Type B pancreatic cell (in vitro differentiated cells): ENCODE measurements at regions not wholly inside any gene's neighbourhood (a gene's known extent, or its start where the extent isn't known, plus 50 kb on each side); places are given as distances from the start of the nearest gene placed in this dataset.

Experiments
- DNase-seq: peaks from one replicate; pipeline ENCODE4 v3.0.0; 2021; ENCODE audit warnings: mixed read lengths; ENCODE audit not compliant: unreplicated experiment; ENCODE audit errors: extremely low spot score
- H3K27ac Mint-ChIP-seq: 2 replicates; pipeline ENCODE4 v1.8.0; 2021; ENCODE audit warnings: mild to moderate bottlenecking, mixed read lengths
- H3K27me3 Mint-ChIP-seq: 2 replicates; pipeline ENCODE4 v1.8.0; 2021; ENCODE audit warnings: mixed read lengths
- H3K36me3 Mint-ChIP-seq: 2 replicates; pipeline ENCODE4 v1.8.0; 2021; ENCODE audit warnings: mixed read lengths
- H3K4me1 Mint-ChIP-seq: one replicate; pipeline ENCODE4 v1.8.0; 2021; ENCODE audit warnings: mixed read lengths; ENCODE audit not compliant: unreplicated experiment
- H3K4me3 Mint-ChIP-seq: 2 replicates; pipeline ENCODE4 v1.8.0; 2021; ENCODE audit warnings: mild to moderate bottlenecking, mixed read lengths
- H3K9me3 Mint-ChIP-seq: 2 replicates; pipeline ENCODE4 v1.8.0; 2021; ENCODE audit warnings: mixed read lengths
- CTCF ChIP-seq: fragments of 200-600 bp; sonication (generic); conservative IDR thresholded peaks from 2 replicates; pipeline ENCODE4 v1.5.0; 2021; ENCODE audit warnings: antibody characterized with exemption, mild to moderate bottlenecking

- no peak overlapping the region for H3K4me3 Mint-ChIP-seq
- no peak for TF ChIP-seq CTCF
Observed at GRCh38 chr3:127092776-127093175, 100.2 kb upstream of the PRR23E start.

GRCh38 chr3:127093312-127093711, 99.6 kb upstream of the PRR23E start:
- DNase-seq: no peak
- Mint-ChIP-seq H3K9me3 (no peaks in the 10 kb centered on the region), H3K27me3 (peaks cover 8% of the 10 kb centered on the region), H3K27ac (no peak overlapping the region), H3K36me3 (no peaks in the 10 kb centered on the region), H3K4me1 (peaks cover 7% of the 10 kb centered on the region), H3K4me3 (no peak overlapping the region)
- no peak for TF ChIP-seq CTCF

More at GRCh38 chr3:127092776-127093175, 100.2 kb upstream of the PRR23E start:
- Mint-ChIP-seq H3K27ac (no peak overlapping the region), H3K36me3 (no peaks in the 10 kb centered on the region), H3K9me3 (no peaks in the 10 kb centered on the region), H3K4me1 (peaks cover 7% of the 10 kb centered on the region), H3K27me3 (peaks cover 8% of the 10 kb centered on the region)
- no peak for DNase-seq

GRCh38 chr3:127095774-127096173, 97.2 kb upstream of the PRR23E start:
- DNase-seq: no peak
- H3K27ac Mint-ChIP-seq: no peak overlapping the region
- no peaks in the 10 kb centered on the region for H3K36me3 Mint-ChIP-seq
- no peaks in the 10 kb centered on the region for H3K4me1 Mint-ChIP-seq
- H3K4me3 Mint-ChIP-seq: no peak overlapping the region
- no peak for TF ChIP-seq CTCF
- no peaks in the 10 kb centered on the region for H3K9me3 Mint-ChIP-seq
- peaks cover 7% of the 10 kb centered on the region for H3K27me3 Mint-ChIP-seq

- Mint-ChIP-seq H3K4me3 (no peak overlapping the region), H3K4me1 (no peaks in the 10 kb centered on the region), H3K27ac (no peak overlapping the region), H3K27me3 (peaks cover 7% of the 10 kb centered on the region), H3K36me3 (no peaks in the 10 kb centered on the region), H3K9me3 (no peaks in the 10 kb centered on the region)
- no peak for DNase-seq
- no peak for TF ChIP-seq CTCF
Observed at GRCh38 chr3:127096256-127097071, 96.5 kb upstream of the PRR23E start.

GRCh38 chr3:127097072-127097405, 95.9 kb upstream of the PRR23E start:
- Mint-ChIP-seq H3K36me3 (no peaks in the 10 kb centered on the region), H3K27me3 (peaks cover 4% of the 10 kb centered on the region), H3K27ac (no peak overlapping the region), H3K9me3 (no peaks in the 10 kb centered on the region), H3K4me1 (no peaks in the 10 kb centered on the region), H3K4me3 (no peak overlapping the region)
- DNase-seq: no peak
- TF ChIP-seq CTCF: no peak

- Mint-ChIP-seq H3K36me3 (no peaks in the 10 kb centered on the region), H3K27ac (no peak overlapping the region), H3K9me3 (no peaks in the 10 kb centered on the region), H3K4me1 (no peaks in the 10 kb centered on the region), H3K4me3 (no peak overlapping the region), H3K27me3 (peaks cover 4% of the 10 kb centered on the region)
- TF ChIP-seq CTCF: no peak
- DNase-seq: no peak
Observed at GRCh38 chr3:127097481-127097880, 95.5 kb upstream of the PRR23E start.
